Activated CD4-positive, alpha-beta T cell treated with anti-CD3 and anti-CD28 coated beads for 4 hours (primary cell): ENCODE measurements at regions not wholly inside any gene's neighbourhood (a gene's known extent, or its start where the extent isn't known, plus 50 kb on each side); places are given as distances from the start of the nearest gene placed in this dataset.

Source experiments
- DNase-seq, 2 donors: peaks; one replicate each; pipeline ENCODE4 v3.0.0-alpha.2; 2020

DNA sequence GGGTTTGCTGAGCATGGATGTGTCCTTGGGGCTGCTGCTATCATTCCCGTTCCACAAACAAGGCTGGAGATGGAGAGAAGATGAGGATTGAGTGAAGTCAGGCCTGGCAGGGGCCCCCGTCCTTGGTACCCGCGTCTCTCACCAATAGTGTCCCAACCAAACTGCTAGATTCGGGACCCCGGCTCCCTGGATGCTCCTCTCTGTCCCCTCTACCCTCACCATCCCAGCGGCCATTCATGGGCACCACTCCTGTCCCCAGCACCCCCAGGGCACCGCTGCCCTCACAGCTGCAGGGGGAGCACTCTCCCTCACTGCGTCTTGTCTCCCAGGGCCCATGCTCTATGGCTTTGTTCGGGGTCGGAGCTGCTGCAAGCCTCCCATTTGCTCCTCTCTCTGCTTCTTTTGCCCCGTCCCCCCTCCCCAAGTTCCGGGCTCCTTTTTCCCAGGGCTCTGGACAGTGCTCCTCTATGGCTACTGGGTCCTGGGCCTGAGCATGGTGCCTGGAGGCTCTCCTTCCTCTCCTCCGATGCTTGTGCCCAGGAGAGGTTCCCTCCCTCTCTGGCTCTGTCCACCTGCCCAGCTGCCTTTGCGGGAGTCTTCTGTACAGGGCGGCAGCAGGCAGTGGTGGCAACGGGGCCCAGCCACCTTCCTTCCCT is 219.5 kb downstream of the TEX29 start:
- DNase-seq: no peak

GRCh38 chr13:111540486-111540885 is 220.0 kb downstream of the TEX29 start:
- DNase-seq: no peak

DNA sequence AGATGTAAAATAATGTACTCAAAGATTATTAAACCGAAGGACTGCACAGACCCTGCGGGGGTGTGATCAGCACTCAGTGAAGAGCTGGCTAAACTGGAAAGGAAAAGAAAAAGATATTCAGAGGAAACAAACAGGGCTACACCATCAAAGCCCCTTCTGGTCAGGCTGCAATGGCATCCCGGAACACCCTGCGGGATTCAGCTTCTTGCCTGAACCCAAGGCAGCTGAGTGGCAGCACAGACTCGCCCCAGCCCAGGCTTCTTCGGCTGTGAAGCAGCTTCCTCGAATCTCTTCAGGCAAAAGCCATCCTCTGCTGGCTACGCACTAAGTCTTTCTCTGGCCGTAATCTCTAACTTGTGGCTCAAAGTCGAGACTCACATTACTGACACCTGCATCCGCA is 220.9 kb downstream of the TEX29 start:
- DNase-seq: no peak

DNA sequence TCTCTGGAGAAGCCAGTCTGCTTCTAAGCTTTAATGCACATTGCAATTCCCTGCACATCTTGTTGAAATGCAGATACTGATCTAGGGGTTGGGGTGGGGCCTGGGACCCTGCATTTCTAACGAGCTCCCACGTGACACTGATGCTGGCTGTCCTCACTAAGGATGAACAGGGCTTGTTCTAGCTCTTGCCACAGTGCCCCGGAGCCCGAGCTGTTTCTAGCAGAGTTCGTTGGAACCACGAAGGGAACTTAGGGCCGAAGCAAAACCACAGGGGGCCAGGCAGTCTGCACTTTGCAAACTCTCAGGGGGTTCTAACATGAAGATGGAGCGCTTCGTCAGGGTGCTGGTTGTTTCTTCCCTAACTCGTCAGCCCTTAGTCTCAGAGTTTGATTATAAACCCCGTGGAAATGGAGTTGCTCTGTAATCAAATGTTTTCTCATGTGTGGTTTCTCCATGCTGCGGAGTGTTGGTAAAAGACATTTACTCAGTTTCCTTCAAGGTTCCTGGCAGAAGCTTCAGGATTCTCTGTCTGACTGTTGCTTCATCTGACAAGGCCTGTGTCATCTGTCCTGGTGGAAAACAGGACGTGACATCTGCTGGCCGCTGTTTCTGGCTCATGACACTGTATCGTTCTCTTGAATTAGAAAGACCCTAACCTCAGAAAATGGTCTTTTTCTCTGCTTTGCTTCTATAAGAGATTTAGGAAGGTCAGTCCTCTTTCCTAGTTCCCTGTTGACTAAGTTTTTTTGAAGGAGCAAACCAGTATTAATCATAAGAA is 221.5 kb downstream of the TEX29 start:
- DNase-seq: no peak

DNA sequence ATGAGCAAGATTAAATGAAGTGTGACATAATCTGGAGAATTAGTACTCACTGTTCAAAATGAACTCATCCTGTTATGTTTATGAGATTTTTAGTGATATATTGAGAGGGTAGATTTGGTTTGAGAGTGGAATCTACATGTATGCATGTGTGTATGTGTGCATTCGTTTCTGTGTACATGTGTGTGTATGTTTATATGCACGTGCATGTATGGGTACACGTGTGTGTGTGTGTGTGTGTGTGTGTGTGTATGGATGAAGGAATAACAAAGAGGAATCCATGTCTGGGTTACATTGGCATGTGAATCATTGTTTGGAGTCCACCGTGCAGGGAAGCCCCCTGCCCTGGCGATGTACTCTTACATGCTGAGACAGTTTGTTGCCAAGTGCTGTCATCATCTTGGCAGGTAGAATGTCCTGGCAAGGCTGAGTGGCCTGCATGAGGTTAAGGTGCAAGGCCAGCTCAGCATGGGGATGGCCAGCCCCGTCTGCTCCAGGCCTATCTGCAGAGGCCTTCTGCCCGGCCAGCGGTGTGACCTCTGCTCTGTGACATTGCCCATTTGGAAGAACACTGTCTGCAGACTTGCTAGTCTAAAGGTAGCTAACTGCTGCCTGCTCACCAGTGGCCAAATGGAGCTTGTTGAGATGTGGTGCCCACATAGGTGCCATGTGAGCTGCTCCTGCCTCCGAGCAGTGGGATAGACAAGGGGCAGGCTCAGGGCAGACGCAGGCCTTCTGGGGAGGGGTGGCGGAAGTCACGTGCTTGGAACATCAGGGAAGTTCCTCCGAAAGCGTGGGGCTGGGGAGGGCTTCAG is 222.3 kb downstream of the TEX29 start:
- DNase-seq: no peak

DNA sequence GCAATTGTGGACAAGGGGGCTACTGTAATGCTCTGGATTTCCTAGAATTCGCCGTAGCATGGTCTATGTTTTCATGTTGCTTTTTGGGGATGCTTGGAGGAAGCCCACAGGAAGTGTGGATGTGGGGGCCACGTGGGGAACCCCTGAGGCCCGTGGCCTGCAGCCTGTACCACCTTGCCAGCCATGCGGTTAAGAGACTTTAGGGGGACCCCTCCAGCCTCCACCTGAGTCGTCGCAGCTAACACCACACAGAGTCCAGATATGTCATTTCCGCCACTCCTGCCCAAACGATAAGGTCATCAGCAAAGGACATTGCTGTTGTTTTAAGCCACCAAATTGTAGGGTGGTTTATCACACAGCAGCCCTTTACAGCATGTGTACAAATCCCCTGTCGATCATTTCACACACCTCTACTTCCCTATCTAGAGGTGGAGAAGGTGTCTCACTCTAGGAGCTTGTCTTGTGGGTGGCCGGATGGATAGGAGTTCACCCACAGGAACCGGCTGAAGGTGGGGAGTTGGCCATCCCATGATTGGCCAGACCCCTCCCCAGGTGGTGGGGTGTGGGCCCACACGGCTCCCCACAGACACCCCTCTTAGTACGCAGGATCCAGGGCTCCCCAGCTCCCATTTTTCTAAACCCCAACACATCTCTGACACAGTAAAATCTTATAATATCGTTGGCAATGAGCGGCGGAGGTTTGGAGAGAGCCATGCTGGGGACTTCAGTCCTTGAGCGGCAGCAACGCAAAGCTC is 226.7 kb downstream of the TEX29 start:
- DNase-seq: no peak

- DNase-seq: no peak
Measured at GRCh38 chr13:111547726-111548273, 227.4 kb downstream of the TEX29 start.

GRCh38 chr13:111548301-111548700 is 227.9 kb downstream of the TEX29 start:
- DNase-seq: no peak

- DNase-seq: no peak
Measured at GRCh38 chr13:111548805-111549204, 228.4 kb downstream of the TEX29 start.

- DNase-seq: no peak
Measured at GRCh38 chr13:111549464-111549863, 229.0 kb downstream of the TEX29 start.

- DNase-seq: no peak
Measured at GRCh38 chr13:111550062-111550461, 229.6 kb downstream of the TEX29 start.

GRCh38 chr13:111551204-111551820 is 230.9 kb downstream of the TEX29 start:
- no peak for DNase-seq

- no peak for DNase-seq
Measured at GRCh38 chr13:111552891-111553655, 232.6 kb downstream of the TEX29 start.

- DNase-seq: no peak
Measured at GRCh38 chr13:111554539-111555267, 234.3 kb downstream of the TEX29 start.

DNA sequence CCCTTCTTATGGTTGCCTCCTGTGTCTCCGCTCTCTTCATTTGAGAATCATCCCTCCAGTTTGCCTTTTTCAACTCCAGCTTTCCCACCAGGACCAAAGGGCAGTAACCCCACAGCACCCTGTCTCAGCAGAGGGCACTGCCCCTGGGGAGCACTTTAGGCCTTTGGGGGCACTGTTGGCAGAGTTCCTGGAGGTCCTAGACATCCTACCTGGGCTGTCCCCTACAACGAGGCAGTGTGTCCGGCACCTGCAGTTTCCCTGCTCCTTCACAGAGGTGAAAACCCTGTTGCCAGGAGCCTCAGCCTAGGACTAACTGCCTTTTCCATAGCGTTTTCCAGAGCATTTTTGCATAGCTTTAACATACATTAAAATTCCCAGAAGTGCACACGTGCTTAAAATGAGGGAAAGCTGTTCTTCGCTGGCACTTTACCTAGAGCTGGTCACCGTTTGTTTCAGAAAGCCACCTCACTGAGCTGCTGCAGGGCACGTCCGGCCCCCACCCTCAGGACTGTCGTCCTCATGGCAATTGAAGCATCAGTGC is 234.9 kb downstream of the TEX29 start:
- no peak for DNase-seq

GRCh38 chr13:111555903-111556302 is 235.5 kb downstream of the TEX29 start:
- DNase-seq: no peak

DNA sequence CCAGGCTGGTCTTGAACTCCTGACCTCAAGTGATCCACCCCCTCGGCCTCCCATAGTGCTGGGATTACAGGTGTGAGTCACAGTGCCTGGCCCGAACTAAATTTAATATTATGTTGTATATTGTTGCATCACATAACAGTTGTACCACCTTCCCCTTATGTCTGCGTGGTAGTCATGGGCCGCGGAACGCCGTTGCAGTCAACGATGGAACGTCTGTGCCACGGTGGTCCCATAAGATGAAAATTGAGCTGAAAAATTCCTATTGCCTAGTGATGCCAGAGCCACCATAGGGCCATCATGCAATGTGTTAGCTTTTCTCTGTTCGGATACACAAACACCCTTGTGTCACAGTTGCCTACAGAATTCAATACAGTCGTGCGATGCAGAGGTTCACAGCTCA is 236.1 kb downstream of the TEX29 start:
- no peak for DNase-seq

DNA sequence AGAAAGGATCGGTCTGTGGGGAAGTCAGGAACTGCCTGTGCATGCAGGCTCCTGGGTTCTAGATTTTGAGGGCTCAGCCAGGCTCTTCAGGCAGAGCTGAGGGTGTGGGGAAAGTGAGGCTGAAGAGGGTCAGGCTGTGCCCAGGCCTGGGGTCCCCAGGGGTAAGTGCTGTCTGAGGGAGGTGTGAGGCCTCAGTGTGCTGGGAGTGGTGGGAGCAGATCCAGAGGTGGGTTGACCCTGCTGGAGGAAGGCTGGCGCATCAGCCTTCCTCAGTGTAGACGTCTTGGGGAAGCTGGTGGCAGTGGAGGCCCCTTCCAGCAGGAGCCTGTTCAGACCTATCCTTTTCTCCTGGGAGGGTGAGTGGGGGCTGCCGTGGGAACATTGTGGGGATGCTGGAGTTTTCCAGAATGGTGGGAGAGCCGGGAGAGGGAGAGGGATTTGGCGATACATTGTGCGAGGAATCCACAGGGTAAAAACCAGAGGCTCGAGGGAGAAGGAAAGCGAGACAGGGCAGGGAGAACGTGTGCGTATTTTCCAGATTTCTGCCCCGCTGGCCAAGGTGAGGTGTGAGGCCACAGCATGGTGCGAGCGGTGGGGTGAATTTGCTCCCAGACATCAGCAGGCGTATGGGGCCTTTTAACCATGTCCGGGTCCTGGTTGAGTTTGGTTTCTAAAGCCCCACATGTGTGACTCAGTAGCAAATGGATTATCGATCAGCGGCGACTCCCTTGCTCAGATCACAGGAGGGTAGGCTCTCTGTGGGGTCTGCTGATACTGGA is 237.7 kb downstream of the TEX29 start:
- DNase-seq: no peak

DNA sequence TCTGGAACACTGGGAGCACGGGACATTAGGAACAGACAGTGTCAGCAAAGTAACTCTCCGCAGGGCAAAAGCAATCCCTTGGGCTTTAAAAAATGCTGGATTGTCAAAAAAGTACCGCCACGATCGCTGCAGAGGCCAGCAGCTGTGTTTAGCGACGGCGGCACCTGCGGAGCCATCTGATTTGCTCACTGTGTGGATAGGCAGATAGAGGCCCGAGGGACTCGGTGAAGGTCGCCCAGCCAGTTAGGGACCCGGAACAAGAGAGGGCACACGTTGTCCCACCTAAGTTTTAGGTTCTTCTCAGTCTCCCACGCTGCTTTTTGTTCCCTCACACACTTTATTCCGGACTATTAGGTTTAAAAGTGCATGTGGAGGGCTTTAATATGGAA is 238.3 kb downstream of the TEX29 start:
- DNase-seq: no peak
